GM19397 (cell line): ENCODE measurements at regions not wholly inside any gene's neighbourhood (a gene's known extent, or its start where the extent isn't known, plus 50 kb on each side); places are given as distances from the start of the nearest gene placed in this dataset.

Experiments
- ATAC-seq: cut with Tn5 transposase; IDR thresholded peaks from one replicate; pipeline ENCODE4 v1.9.1; 2021; ENCODE audit warnings: mild to moderate bottlenecking, moderate library complexity; ENCODE audit not compliant: unreplicated experiment

- no peak for ATAC-seq
These were observed 179.2 kb upstream of the ARHGAP20 start for GRCh38 chr11:110891411-110891810.

GRCh38 chr11:110890995-110891394 is 178.8 kb upstream of the ARHGAP20 start:
- no peak for ATAC-seq

- ATAC-seq: no peak
These were observed 174.2 kb upstream of the ARHGAP20 start for GRCh38 chr11:110886288-110886970.

- no peak for ATAC-seq
These were observed 171.0 kb upstream of the ARHGAP20 start for GRCh38 chr11:110883256-110883655.

GRCh38 chr11:110878513-110878912 is 166.3 kb upstream of the ARHGAP20 start:
- ATAC-seq: no peak

GRCh38 chr11:110874437-110875030 is 162.3 kb upstream of the ARHGAP20 start:
- ATAC-seq: no peak

- no peak for ATAC-seq
These were observed 161.7 kb upstream of the ARHGAP20 start for GRCh38 chr11:110873975-110874374.

- ATAC-seq: no peak
These were observed 158.7 kb upstream of the ARHGAP20 start for GRCh38 chr11:110870816-110871522.

GRCh38 chr11:110867951-110868350 is 155.7 kb upstream of the ARHGAP20 start:
- no peak for ATAC-seq

- no peak for ATAC-seq
These were observed 153.8 kb upstream of the ARHGAP20 start for GRCh38 chr11:110866081-110866480.

- ATAC-seq: no peak
These were observed 150.2 kb upstream of the ARHGAP20 start for GRCh38 chr11:110862407-110862806.

- no peak for ATAC-seq
These were observed 148.2 kb upstream of the ARHGAP20 start for GRCh38 chr11:110860461-110860860.

GRCh38 chr11:110859998-110860397 is 147.8 kb upstream of the ARHGAP20 start:
- ATAC-seq: no peak

GRCh38 chr11:110859240-110859840 is 147.1 kb upstream of the ARHGAP20 start:
- ATAC-seq: no peak

- ATAC-seq: no peak
These were observed 146.3 kb upstream of the ARHGAP20 start for GRCh38 chr11:110858547-110858921.

- no peak for ATAC-seq
These were observed 145.8 kb upstream of the ARHGAP20 start for GRCh38 chr11:110857892-110858546.

GRCh38 chr11:110856996-110857812 is 145.0 kb upstream of the ARHGAP20 start:
- ATAC-seq: no peak

GRCh38 chr11:110856340-110856739 is 144.1 kb upstream of the ARHGAP20 start:
- no peak for ATAC-seq

- ATAC-seq: no peak
These were observed 143.0 kb upstream of the ARHGAP20 start for GRCh38 chr11:110855191-110855590.

- no peak for ATAC-seq
These were observed 140.8 kb upstream of the ARHGAP20 start for GRCh38 chr11:110852921-110853490.
